Fibroblast of the aortic adventitia (primary cell): ENCODE measurements at regions not wholly inside any gene's neighbourhood (a gene's known extent, or its start where the extent isn't known, plus 50 kb on each side); places are given as distances from the start of the nearest gene placed in this dataset.

Source experiments
- DNase-seq: peaks from one replicate; pipeline ENCODE4 v3.0.0-alpha.2; 2010; ENCODE audit warnings: low read depth
- H3K4me3 ChIP-seq: 2 replicates; pipeline ENCODE4 v1.5.1; 2011; ENCODE audit warnings: low read depth, mild to moderate bottlenecking, control low read depth, low read length, moderate library complexity
- TF ChIP-seq, protein P1 (sequence below): IDR thresholded peaks from 2 replicates; pipeline ENCODE4 v1.5.1; 2011; ENCODE audit warnings: mild to moderate bottlenecking, low read length, control low read depth, inconsistent platforms; ENCODE audit not compliant: insufficient read depth

GRCh38 chr13:105412171-105412570 is 1123.3 kb downstream of the EFNB2 start:
- TF ChIP-seq, protein P1, sequence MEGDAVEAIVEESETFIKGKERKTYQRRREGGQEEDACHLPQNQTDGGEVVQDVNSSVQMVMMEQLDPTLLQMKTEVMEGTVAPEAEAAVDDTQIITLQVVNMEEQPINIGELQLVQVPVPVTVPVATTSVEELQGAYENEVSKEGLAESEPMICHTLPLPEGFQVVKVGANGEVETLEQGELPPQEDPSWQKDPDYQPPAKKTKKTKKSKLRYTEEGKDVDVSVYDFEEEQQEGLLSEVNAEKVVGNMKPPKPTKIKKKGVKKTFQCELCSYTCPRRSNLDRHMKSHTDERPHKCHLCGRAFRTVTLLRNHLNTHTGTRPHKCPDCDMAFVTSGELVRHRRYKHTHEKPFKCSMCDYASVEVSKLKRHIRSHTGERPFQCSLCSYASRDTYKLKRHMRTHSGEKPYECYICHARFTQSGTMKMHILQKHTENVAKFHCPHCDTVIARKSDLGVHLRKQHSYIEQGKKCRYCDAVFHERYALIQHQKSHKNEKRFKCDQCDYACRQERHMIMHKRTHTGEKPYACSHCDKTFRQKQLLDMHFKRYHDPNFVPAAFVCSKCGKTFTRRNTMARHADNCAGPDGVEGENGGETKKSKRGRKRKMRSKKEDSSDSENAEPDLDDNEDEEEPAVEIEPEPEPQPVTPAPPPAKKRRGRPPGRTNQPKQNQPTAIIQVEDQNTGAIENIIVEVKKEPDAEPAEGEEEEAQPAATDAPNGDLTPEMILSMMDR = no peak
- no peak overlapping the region for H3K4me3 ChIP-seq
- DNase-seq = no peak

DNA sequence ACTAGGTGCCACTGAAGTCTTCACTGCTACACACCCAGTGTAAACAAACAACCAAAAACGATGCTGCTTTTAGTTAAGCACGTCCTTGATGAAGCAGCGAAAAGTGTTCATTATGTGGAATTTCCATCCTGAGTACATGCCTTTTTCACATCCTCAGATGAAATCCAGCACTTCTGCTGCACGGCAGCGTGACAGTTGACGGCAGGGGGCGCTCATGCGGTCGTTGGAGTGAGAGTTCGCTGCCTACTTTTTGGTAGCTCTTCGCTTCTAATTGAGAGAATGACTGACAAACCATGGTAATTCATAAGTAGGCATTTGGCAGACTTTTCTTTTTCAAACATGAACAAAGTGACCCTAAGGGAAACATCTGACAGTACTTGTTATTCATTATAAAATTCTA is 1124.9 kb downstream of the EFNB2 start:
- no peak overlapping the region for H3K4me3 ChIP-seq
- peak; percentile 1 for DNase-seq
- TF ChIP-seq, protein P1 = peak; percentile 30

GRCh38 chr13:105406551-105406950 is 1128.9 kb downstream of the EFNB2 start:
- no peak for DNase-seq
- H3K4me3 ChIP-seq = no peak overlapping the region
- TF ChIP-seq, protein P1 = no peak

DNA sequence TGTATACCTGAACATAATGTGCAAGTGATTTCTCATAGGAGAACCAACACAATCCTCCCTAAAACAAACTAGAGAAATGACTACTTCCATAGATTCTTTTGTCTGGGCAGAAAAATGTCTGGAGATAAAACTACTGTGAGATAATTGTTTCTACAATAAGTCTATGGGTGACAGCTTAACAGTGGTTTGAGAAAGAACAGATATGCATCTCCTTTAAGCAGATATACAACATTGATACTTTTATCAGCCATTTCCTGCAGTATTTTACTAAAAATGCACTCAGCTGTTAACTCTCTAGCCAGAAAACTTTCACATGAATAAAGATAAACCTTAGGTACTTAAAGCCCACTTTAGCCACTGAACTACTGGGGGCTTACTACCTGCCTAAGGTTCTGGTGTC is 1132.4 kb downstream of the EFNB2 start:
- DNase-seq = peak; percentile 2
- H3K4me3 ChIP-seq = no peak overlapping the region
- TF ChIP-seq, protein P1 = no peak

- no peak for DNase-seq
- no peak overlapping the region for H3K4me3 ChIP-seq
- TF ChIP-seq, protein P1 = no peak
Observed at GRCh38 chr13:105395041-105395440, 1140.4 kb downstream of the EFNB2 start.

- no peak for DNase-seq
- TF ChIP-seq, protein P1 = no peak
- H3K4me3 ChIP-seq = no peak overlapping the region
Observed at GRCh38 chr13:105389373-105389772, 1146.1 kb downstream of the EFNB2 start.

DNA sequence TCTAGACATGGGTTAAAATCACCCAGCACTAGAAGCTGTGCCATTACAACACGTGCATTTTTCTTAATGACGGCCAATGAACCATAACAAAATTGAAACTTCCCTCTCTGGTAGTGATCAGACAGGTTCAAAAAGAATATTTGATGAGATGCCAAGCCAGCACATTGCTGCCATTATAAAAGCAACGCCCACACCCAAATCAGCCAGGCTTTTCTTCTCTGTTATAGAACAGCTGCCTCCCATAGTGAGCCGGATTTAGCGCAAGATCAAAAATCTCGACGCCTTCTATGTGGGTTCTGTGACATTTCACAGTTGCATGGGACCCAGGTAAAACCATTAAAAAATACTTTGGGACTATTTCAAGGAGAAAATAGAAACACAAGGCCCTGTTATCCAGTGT is 1158.0 kb downstream of the EFNB2 start:
- DNase-seq = no peak
- H3K4me3 ChIP-seq = no peak overlapping the region
- TF ChIP-seq, protein P1 = no peak
